ENCODE measurements at regions not wholly inside any gene's neighbourhood (a gene's known extent, or its start where the extent isn't known, plus 50 kb on each side); places are given as distances from the start of the nearest gene placed in this dataset.

DNA sequence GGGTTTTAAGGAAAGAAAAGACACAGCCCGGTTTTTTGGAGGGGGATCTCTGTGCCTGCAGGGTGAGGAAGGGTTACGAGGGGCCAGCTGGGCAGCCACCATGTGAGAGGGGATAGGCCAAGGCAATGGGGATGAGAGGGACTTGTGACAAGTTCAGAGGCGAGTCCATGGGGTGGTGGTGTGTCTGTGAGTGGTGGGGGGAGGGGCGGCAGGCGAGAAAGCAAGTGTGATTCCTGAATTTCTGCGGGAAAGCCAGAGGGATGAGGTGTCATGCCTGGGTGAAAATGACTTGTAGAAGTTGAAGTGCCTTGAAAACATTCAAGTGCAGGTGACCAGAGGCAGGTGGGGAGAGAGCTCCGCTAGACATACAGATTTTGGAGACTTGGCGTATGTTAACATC lies 61.0 kb upstream of the RNF32 start:
- ChIA-PET CTCF (no interaction called here), POLR2A (ENCODE audit: low non-redundant PET) (no interaction called here)
- TF ChIP-seq, protein P1, sequence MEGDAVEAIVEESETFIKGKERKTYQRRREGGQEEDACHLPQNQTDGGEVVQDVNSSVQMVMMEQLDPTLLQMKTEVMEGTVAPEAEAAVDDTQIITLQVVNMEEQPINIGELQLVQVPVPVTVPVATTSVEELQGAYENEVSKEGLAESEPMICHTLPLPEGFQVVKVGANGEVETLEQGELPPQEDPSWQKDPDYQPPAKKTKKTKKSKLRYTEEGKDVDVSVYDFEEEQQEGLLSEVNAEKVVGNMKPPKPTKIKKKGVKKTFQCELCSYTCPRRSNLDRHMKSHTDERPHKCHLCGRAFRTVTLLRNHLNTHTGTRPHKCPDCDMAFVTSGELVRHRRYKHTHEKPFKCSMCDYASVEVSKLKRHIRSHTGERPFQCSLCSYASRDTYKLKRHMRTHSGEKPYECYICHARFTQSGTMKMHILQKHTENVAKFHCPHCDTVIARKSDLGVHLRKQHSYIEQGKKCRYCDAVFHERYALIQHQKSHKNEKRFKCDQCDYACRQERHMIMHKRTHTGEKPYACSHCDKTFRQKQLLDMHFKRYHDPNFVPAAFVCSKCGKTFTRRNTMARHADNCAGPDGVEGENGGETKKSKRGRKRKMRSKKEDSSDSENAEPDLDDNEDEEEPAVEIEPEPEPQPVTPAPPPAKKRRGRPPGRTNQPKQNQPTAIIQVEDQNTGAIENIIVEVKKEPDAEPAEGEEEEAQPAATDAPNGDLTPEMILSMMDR (conservative IDR thresholded peaks at IDR 0.05; ENCODE audit: low read depth): no peak
- H3K27ac ChIP-seq: no peak overlapping the region
- no peak for DNase-seq (ENCODE audit: low spot score)

DNA sequence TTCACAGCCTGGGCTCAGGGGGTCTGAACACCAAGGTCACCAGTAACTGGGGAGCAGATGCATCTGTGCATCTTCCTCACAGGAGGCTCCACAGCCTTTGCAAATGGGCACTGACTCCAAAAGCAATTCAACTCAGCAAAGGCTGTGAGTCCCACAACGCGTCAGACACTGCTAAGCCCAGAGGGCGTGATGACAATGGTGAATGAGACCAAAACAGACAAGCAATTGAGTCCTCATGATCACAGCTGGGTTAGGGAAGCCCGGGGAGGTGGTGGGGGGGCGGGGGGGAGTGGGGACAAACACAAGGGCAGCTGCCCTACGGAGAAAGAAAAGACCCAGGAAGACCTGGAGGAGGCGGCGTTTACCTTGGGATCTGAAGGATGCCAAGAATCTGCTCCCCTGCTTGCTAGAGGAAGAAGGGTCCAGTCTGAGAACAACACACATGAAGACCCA lies 61.6 kb upstream of the RNF32 start:
- no peak overlapping the region for H3K27ac ChIP-seq
- TF ChIP-seq, protein P1 (conservative IDR thresholded peaks at IDR 0.05; ENCODE audit: low read depth): no peak
- ChIA-PET POLR2A (ENCODE audit: low non-redundant PET) (no interaction called here), CTCF (no interaction called here)
- no peak for DNase-seq (ENCODE audit: low spot score)

DNA sequence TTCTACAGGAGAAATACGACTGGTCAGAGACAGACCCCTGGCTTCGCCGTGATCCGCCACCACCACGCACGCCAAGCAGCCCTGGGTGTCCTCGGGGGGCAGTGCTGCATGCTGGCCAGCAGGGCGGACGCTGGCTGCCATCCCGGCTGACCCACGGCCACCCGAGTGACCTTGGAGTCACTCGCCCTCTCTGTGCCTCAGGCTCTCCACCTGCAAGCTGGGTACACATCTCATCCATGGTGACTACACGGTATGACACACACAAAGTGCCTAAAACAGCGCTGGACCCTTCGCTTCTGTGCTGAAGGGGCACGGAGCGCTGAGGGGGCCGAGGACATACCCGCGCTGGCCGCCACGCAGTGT lies 62.0 kb upstream of the RNF32 start:
- H3K27ac ChIP-seq: no peak overlapping the region
- no peak for DNase-seq (ENCODE audit: low spot score)
- TF ChIP-seq, protein P1 (conservative IDR thresholded peaks at IDR 0.05; ENCODE audit: low read depth): no peak
- ChIA-PET POLR2A (ENCODE audit: low non-redundant PET) (no interaction called here), CTCF (no interaction called here)

DNA sequence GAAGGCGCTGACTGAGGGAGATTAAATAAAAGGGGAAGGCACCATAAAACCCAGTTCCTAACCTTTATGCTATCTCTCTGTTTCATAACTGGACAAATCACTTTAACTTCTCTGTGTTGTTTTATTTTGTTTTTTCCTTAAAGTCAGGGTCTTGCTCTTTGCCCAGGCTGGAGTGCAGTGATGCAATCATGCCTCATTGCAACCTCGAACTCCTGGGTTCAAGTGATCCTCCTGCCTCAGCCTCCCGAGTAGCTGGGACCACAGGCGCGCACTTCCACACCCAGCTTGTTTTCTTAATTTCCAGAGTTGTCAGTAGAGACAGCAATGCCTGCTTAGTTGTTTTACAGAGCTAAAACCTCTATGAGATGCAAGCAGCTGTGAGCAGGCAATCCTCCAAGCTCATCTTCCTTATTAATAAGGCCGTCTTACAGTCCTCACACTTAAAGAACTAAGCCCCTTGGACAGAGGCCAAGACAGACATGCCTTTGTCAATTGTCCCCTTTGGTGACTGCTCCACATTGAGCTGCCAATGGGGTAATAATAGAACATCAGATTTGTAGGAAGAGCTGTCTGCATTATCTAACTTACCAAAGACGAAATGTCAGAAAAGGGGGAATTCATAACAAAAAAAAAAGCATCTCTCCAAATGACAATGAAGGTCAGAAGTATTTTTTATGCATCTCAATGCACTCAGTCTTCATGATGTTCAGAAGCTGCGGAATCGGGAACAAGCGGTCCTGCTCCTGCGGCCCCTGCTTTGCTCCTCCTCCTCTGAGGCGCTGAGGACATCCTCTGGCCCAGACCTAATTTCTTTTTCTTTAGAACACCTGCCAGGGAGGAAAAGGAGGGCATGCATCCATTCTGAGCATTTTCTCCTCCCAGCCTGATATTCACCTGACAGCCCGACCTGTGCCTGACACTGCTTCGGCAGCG lies 62.7 kb upstream of the RNF32 start:
- POLR2A ChIA-PET (ENCODE audit: low non-redundant PET): no interaction called here

DNA sequence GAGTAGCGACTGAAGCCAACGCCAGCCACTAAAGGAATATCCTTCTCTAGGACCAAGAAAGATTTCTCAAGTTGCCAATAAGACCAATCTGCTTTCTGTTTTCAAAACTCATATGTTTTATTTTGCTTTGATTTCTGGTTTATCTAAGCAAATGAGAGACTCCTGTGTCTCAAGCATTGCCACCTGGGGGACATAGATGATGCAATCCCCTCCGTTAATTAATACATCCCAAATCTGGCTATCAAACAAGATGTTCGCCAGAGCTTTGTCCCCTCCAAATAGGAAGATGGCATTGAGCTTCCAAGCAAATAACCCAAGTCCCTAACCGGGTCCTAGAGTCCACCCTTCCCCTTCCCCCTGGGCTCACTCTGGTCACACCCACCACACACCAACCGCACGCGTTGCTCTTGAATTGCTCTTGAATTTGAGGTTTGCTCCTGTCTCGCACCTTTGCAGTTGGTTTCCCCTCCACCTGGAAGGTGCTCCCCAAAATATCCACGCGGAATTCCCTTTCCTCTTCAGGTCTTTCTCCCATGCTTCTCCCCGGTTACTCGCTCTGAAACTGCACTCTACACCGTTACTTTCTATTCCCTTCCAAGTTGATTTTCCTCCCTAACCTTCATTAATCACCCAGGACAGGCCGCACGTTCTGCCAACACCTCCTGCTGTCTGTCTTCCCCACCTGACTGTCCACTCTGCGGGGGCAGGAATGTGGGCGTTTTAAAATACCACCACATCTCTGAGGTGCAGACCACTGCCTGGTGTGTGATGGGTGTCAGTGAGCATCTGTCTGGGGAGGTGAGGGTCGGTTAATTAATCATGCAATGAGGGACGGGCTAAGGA lies 64.1 kb upstream of the RNF32 start:
- no peak overlapping the region for H3K27ac ChIP-seq
- no peak for DNase-seq (ENCODE audit: low spot score)
- ChIA-PET POLR2A (ENCODE audit: low non-redundant PET) (no interaction called here), CTCF (no interaction called here)
- TF ChIP-seq, protein P1 (conservative IDR thresholded peaks at IDR 0.05; ENCODE audit: low read depth): no peak

More for the DNA sequence above, 62.7 kb upstream of the RNF32 start:
- H3K27ac ChIP-seq: no peak overlapping the region
- DNase-seq (ENCODE audit: low spot score): no peak
- TF ChIP-seq, protein P1 (conservative IDR thresholded peaks at IDR 0.05; ENCODE audit: low read depth): no peak
- CTCF ChIA-PET: no interaction called here

DNA sequence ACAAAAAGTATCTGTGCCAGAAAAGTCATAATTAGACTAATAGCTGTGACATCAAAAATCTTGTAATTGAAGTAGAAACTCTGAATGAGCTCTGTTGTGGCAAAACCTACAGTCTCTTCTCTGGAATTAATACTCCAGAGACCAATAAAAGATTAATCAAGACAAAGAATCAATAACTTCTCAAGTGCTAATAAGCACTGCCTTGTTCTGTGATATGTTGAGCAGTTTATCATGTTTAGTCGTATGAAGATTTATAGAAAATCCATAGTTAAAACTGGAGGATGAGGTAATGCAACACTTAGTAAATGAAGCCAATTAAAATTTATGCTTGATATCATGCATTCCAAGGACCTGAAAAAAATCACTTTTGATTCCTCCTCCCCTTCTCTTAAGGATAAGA lies 72.3 kb upstream of the RNF32 start:
- DNase-seq (ENCODE audit: low spot score): no peak
- POLR2A ChIA-PET (ENCODE audit: low non-redundant PET): no interaction called here
- CTCF ChIA-PET: no interaction called here
- TF ChIP-seq, protein P1 (conservative IDR thresholded peaks at IDR 0.05; ENCODE audit: low read depth): no peak
- no peak overlapping the region for H3K27ac ChIP-seq

Measured in RWPE1 (cell line).